CD4-positive, alpha-beta T cell treated with Interleukin-1 beta for 1 hour (primary cell): ENCODE measurements at regions not wholly inside any gene's neighbourhood (a gene's known extent, or its start where the extent isn't known, plus 50 kb on each side); places are given as distances from the start of the nearest gene placed in this dataset.
"Not testable (repeated sequence)": the region's sequence is repeated elsewhere in the genome, so short reads cannot be mapped to it uniquely, and the experiment has no call there.

Experiments
- DNase-seq, 2 donors: peaks; one replicate each; pipeline ENCODE4 v3.0.0-alpha.2; 2020 to 2022

DNA sequence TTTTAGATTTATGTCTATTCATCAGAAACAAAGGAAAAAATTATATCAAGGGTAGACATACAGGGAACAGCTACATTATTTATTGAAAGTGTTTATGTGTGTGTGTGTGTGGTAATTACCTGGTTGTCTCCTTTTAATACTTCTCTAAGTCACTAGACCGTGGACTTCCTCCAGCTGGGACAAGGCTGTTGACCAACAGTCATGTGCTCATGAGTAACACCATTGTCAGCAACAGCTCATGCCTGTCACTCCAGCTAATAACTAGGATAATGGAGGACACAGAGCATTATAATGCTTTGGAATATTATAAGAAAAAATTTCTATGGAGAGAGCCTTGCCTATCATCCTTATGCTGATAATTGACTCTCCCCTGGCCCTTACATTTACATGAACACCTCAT lies 125.3 kb upstream of the SALL1 start:
- DNase-seq, result no peak

DNA sequence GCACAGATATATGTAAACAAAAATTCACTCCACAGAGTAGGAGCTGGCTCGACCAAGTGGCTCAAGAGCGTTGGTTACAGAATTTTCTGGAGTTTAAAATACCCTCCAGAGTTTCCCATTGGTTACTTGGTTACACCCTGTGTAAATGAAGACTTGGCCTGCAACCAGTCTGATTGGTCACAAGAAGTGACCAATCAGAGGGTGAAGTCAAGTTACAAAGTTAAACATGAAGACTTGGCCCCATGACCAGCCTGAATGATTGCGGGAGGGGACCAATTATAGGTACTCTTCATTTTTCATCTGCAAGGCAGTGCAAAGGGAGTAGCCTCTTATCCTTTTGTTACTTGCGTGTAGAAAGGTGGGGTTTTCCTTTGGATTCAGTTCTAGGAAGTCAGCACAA lies 121.3 kb upstream of the SALL1 start:
- DNase-seq, result no peak

DNA sequence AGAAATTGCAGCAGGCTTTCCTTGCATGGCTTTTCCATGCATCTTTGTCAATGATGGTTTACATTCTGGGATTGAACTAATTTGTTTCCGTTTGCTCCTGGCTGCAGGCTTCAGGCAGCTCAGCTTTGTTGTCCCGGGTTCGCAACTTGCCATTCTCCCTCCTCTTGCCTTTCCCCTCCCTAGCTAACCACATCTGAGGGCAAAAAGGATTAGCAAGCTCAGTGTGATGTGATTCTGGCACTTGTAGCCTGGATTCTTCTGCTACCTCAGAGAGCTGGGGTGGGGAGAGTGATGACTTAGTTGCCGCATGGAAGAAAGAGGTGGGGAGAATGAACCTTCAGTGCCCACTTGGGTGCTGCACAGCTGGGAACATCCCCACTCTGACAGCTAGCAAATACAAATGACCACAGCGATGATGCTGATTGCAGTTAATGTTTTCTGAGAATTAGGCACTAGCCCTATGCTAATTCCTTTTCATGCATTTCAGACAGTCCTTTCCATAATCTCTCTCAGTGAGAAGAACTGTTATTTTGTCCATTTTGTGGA lies 120.2 kb upstream of the SALL1 start:
- no peak for DNase-seq

DNA sequence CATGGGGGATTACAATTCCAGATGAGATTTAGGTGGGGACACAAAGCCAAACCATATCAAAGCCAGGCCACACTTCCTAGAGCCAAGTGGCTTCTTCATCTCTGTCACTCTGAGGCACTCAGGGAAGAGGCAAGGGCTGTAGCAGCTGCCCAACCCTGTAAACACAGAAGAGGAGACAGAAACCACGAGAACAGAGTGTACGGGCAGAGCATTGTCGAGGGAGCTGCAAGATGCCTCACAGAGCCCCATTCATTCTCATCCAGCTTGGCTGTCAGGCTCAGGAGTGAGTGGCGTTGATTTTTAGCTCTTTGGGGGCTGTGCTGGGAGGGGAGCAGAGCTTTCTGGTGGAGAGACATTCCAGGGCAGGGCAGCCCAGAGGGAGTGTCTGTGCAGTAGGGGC lies 117.2 kb upstream of the SALL1 start:
- no peak for DNase-seq

DNA sequence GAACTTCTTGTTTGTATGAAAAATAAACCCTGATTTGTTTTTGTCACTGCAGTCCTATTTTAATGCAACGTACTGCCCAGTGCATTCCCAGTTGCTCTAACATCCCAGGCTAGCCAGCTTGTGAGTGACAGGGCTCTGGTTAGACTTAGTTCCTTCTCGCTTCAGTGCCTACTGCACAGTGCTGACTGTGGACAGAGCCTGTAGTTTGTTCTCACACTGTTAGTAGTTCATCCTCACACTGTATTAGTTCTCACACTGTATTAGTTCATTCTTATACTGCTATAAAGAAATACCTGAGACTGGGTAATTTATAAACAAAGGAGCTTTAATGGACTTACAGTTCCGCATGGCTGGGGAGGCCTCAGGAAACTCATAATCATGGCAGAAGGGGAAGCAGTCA lies 116.6 kb upstream of the SALL1 start:
- no peak for DNase-seq

DNA sequence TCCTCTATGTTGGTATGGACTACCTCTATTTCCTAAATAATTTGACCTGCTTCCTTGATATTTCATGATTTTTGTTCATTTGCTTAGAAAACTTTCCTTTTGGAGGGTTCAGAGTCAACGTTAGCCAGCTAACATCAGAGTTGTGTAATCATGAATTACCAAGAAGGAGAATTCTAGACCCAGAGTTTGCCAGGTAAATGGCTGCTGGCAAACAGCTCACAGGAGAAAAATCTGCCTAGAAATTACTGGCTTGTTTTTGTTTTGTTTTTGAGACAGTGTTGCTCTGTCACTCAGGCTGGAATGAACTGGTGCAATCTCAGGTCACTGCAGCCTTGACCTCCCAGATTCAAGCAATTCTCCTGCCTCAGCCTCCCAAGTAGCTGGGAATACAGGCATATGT lies 111.4 kb upstream of the SALL1 start:
- no peak for DNase-seq

DNA sequence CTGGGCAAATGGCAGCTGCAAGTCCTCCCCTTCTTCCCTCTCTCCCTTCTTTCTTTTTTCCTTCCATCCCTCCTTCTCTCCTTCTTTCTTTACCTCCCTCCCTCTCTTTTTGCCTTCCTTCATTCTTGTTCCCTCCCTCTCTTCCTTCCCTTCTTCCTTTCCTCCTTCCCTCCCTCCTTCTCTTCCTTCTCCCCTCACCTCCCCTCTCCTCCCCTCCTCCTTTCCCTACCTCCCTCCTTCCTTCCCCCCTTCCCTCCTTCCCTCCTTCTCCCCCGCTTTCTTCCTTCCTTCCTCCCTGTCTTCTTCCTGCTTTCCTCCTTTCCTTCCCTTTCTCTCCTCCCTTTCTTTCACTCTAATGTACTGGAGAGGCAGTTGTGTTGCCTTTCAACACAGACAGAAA lies 110.8 kb upstream of the SALL1 start:
- no peak for DNase-seq

DNA sequence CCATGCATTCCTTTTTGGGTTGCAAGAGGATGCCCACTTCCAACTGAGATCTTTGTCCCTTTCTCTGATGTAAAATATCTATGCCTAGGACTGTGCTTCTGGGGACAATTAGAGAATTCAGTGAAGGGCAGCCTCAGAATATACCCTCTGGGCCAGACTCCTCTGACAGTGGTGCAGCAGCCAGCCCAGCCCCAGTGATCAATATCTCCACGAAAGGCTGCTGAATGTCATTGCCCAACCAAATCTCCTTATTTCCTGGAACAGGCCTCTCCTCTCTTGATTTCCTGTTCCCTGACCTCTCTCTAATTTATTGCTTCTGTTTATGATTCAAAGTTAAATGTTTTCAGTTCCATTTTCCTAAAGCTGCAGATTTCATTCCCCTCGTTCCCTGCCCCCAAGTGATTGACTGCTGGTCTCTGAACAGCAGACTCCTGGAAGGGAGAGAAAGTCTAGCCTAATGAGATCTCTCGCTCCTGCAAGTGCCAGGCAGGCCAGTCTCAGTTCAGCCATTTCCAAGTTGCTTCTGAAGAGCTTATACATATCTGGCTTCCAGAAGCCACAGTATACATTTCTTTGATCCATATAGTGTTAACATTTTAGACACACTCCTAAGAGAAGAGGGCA lies 104.4 kb upstream of the SALL1 start:
- DNase-seq, result no peak

DNA sequence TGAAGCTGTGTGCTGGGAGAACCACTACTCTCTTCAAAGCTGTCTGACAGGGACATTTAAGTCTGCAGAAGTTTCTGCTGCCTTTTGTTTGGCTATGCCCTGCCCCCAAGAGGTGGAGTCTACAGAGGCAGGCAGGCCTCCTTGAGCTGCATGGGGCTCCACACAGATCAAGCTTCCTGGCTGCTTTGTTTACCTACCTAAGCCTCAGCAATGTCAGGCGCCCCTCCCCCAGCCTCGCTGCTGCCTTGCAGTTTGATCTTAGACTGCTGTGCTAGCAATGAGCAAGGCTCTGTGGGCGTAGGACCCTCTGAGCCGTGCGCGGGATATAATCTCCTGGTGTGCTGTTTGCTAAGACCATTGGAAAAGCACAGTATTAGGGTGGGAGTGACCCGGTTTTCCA lies 103.3 kb upstream of the SALL1 start:
- DNase-seq, result not testable (repeated sequence)

DNA sequence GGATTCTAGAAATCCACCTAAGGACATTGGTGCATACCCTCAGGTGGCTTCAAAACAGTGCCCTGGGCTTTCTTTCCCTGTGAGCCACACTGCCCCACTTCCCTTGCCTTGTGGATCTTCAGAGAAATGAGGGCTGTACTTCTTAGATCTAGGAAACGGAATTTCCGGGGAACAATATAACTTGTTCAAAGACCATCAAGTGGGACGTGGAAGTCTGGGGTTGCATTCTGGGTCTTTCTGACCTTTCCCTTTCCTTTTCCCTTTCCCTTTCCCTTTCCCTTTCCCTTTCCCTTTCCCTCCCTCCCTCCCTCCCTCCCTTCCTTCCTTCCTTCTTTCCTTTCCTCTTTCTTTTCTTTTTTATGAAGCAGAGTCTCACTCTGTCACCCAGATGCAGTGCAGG lies 97.1 kb upstream of the SALL1 start:
- no peak for DNase-seq

DNA sequence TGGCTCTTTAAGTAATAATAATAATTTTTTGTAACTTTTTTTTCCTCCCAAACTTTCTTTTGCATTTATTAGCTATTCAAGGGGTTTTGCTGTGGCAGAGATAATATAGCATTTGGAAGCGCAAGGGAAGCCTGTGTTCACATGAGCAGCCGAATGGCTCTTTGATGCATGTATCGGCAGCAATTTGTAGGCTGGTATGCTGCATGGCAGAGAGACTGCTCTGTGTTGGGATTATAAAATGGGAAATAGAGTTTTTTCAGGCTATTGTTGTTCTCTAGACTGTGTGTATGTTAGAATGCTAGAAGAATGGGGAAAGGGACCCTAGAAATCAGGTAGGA lies 94.6 kb upstream of the SALL1 start:
- no peak for DNase-seq

DNA sequence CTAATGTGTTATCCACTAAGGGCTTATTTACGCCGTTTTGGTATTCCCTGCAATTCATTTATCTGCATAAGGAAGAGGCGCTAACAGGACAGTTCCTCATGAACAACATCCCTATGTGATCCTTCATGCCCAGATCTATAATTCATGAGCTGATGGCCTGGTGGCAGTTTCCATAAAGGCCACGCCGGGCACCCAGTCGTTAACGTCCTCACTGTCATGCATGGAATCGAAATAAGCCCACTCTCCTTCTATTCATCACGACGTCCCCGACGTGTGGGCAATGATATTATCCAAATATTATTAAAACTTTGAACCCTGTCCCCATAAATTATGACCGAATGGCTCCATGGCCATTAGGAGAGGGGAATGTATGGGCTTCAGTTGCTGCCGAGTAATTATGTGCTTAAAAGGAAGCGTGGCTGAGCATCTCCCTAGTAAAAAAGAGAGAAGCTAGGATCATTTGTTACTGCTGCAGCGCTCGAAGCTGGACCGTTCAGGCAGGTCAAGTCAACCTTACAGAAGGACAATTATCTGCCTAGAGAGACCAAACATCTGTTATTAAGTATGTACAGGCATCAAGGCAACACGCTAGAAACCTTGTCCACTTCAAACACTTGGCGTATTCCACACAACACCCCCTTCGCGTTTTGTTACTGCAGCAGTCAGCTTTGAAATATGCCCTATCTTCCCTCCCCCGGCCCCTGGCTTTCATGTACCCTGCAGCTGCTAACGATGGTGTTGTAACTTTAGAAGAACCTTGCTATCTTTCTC lies 94.0 kb upstream of the SALL1 start:
- DNase-seq, result no peak

DNA sequence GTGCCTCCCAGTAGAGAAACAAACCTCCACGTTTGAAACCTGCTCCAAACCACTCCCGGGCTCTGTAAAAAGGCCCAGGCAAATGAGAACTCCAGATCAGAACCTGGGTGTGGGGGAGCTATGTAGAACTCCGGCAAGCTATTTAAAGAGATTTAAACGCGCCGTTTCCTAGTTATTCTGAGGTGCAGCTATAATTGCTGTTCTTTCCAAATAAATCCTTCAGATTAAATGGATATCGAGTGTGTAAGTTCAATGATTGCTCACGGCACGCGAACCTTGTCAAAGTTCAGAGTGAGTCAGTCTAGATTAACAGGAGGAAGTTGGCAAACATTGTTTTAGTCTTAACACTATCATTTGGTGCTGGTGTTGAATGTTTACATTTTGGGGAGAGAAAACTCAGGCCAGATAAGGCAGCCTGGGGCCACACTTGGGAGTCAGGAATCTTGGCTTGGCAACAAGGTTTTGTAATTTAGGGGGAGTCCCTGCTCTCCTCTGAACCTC lies 92.9 kb upstream of the SALL1 start:
- DNase-seq, result no peak

DNA sequence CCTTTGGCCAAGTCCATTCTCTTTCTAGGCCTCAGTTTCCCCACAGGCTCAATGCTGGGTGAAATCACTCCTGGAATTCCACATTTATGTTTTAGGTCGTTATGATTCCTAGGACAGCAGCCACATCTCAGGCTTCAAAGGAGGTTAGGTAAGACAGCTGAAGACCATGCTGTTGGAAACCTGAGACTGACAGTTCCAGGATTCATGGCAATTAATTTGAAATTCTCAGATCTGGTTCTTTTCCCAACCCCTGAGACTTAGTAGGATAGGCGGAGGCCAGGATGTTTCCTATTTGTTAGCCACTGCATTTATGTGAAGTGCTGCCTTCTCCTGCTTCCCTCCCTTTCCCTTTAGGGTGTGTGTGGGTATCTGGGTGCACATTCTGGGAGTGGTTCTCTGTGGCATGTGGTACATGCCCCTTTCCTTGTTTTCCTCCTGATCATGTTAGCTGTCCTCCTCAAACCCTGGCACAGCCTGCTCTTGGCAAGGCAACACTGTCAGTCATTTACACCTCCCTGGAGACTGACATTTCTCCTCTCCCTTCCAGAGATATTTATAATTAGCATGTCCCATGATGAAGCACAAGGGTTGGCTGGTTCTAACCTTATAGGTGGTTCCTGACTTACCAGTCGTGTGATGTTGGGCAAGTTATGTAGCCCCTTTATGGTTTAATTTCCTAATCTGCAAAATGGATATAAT lies 91.4 kb upstream of the SALL1 start:
- no peak for DNase-seq

DNA sequence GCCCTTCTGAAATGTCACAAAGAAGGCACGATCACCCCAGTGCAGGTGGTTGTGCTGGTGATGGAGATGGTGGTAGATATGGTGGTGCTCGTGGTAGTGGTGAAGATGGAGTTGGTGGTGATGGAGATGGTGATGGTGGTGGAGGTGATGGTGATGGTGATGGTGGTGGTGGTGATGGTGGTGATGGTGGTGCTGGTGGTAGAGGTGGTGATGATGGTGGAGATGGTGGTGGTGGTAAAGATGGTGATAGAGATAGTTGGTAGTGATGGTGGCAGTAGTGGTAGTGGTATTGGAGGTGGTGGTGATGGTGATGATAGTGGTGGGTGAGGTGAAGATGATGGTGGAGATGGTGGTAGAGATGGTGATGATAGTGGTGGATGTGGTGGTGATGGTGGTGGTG lies 88.1 kb upstream of the SALL1 start:
- no peak for DNase-seq

DNA sequence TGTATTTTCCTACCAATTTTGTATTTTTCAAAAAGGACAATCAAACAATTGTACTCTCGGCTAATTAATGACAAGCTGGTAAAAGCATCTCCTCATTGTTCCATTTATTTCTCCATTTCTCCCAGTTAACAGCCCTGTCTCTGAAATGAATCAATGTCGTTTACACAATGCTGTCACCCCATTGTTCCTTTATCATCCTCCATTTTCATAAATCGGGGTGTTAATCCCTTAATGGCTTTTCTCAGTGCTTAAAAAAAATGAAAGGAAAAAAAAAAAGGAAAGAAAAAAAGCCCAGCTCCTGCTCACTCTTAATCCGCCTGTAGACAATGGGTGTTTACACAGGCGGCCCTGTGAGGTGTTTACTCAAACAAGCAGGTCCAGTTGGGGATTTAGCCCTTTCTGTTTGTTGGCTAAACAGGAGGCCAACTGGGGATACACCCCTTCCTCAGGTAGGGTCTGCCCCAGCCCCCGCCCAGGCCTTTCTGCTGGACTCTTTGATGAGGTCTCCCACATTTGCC lies 86.8 kb upstream of the SALL1 start:
- DNase-seq, result no peak

DNA sequence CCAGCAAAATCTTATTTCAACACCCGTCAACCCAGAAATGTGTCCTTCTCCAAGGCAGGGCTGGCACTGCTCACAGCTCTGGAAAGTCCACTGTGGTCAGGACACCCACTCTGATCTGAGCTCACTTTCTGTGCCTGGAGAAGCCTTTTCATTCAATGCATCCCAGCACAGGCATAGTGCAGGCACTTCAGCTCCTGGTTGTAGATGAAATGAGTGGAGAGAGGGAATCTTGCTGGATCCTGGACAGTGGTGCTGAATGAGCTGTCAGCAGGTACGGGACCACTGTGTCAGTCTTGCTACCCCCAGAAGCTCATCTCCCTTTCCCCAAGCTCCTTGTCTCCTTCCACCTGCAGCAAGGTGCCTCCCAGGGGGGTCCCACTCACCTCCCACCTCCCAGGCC lies 86.1 kb upstream of the SALL1 start:
- DNase-seq, result no peak

DNA sequence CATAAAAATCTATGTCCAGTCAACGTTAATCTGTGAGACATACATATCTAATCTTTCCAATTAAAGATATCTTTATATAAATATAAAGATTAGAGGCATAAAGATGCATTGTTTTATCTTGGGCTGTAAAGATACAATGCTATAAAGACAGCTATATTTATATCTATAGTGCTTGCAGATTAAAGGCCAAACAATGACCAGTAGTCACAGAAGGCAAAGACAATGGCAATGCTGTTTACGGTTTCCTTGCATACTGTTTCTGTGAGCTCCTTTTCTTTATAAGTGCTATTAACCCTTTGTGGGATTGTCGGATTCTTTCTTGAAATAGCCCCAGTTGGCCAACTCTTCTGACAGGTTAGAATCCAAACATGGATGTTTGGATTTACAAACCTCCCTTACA lies 85.5 kb upstream of the SALL1 start:
- no peak for DNase-seq

DNA sequence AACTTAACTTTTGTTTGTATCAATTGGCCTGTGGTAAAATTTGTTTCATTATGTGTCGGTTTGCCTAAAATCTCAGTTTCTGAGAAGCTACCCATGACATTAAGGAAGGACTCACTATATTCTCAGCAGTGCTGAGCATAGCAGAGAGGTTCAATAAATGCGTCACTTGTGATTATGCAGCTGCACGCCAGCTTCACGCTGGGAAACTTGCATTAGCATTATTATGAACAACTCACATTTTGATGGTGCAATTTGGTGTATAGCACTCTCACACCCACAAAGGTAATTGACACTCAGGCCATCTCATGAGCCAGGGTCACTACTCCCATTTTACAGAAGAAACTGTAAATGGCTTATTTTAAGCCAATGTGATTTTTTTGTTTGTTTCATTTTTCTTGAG lies 80.6 kb upstream of the SALL1 start:
- no peak for DNase-seq

DNA sequence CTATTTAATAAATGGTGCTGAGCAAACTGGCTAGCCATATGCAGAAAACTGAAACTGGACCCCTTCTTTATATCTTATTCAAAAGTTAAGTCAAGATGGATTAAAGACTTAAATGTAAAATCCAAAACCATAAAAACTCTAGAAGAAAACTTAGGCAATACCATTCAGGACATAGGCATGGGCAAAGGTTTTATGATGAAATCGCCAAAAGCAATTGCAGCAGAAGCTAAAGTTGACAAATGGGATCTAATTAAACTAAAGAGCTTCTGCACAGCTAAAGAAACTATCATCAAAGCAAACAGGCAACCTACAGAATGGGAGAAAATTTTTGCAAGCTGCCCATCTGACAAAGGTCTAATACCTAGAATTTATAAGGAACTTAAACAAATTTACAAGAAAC lies 79.0 kb upstream of the SALL1 start:
- not testable (repeated sequence) for DNase-seq

DNA sequence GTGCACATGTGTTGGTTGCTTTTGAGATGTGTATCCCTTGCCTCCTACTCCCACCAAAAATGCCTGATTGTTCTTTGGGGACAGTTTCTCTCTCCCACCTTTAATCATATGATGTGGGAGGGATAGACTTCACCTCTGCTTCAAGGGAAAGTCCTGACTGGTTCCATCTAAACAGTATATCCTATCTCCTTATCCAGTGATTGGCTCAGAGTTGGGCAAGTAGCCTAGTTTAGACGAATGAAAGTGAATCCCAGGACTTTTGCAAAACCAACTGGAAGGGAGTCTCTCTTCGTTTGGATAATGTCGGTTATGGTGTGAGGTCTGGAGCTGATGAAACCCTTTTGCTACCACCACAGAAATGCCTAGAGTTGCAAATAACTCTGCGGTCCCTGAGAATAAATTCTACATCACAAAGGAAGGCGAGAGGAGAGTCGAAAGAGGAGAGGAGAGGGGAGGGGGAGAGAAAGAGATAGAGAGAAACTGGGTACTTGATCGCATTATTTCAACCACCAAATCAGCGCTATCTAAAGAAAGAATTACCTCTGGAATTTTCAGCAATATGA lies 77.1 kb upstream of the SALL1 start:
- no peak for DNase-seq

DNA sequence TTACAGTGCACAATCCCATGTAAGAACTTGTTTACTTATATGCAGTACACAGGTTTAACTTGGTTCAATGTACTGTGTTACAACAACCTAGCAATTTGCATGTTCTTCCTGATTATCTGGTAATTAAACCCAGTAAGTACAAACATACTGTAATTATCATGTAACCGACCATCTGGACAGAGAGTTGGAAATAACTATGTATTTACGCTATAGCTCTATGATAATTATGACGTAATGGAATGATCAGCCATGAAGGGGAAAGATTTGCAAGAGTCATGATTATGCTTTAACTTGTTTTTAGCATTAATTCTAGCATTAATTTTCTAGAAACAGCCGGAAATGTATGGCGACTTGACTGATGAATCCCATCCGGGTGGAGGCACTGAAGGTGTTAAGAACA lies 74.8 kb upstream of the SALL1 start:
- DNase-seq, result no peak

DNA sequence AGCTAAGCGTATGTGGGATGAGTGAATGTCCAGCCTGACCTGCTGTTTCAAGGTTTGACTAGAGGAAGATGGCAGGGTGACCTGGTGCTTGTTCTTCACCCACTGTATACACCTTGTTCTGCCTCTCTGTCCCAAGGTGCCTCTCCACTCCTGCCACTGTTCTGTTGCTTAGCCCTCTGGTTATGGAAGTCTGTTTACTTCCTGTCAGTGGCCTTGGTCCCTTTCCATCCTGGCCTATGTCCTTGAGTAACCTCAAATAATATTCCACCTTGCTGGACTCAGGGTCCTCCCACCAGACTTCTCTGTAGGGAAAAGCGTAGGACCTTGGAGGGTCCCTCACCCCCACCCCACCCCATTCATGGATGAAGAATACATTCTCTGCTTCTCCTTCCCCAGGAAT lies 73.2 kb upstream of the SALL1 start:
- DNase-seq, result no peak

DNA sequence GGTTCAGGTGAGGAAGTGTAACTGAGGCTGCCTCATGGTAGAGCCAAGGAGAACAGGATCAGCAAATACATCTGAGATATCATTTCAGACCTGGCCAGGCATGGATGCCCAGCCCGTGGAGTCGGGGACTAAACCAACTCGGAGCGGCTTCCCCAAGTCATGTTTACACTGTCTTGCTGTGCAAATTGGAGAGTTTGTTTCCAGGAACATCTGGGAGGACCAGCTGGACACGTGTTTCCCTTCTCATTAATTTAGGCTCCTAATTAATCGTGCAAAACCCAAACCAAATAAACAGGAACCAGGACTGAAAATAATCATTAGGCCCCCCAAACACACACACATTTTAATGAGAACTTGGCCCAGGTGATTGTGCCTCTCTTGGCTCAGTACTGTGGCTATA lies 70.9 kb upstream of the SALL1 start:
- no peak for DNase-seq
